ENCODE measurements at regions not wholly inside any gene's neighbourhood (a gene's known extent, or its start where the extent isn't known, plus 50 kb on each side); places are given as distances from the start of the nearest gene placed in this dataset.

DNA sequence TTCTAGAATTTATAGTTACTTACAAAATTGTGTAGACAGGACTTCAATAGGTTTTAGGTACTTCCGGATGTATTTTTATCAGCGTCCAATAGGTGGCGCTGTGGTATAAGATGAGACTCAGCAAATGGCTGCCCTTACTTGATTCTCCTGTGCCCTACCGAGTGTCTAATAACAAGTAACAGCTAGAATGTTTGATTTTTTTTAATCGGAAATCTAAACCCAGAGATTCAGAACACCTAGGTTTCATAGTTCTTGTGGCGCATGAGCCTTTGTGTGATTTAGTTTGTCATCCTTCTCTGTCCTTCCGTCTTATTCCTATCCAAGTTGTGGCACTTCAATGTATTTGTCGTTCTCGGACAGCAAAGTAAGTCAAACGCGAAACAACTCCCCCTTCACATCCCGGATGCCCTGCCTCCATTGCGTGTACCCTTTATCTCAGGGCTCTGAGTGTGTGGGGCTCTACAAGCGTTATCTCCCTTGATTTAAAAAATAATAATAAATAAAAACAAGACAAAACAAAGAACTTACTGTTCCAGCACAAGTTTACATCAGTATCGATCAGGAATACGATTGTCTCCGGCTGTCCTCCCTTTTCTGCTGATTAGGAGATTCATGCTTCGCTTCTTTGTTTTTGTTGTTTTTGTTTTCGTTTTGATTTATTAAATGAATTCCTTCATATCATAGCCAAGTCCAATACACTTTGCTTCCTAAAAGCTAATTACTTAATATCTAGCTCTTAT lies 50.7 kb upstream of the SLC30A5 start:
- H3K4me3 ChIP-seq (ENCODE audit: control insufficient read depth, low read depth, low read length), result peak overlapping the region; percentile 48
- peak; percentile 93 for DNase-seq (ENCODE audit: low read depth)
- TF ChIP-seq CTCF (conservative IDR thresholded peaks at IDR 0.05; ENCODE audit: control insufficient read depth, insufficient read depth, low read depth, low read length), result peak; percentile 84

DNA sequence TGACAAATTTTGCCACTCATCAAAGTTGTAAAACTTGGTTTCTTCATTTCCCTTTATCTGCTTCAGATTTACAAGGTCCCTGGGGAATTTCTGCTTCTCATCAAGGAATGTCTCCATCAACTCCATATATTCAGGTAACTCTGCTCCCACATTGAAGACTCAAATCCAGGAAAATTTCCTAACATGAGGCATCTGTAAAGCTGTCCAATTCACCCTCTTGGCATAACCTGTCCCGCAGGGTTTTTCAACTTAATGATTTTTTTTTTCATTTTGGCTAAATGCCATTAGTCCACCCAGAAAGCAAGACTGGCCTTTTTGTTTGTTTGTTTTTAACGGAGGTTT lies 50.2 kb upstream of the SLC30A5 start:
- TF ChIP-seq CTCF (conservative IDR thresholded peaks at IDR 0.05; ENCODE audit: control insufficient read depth, insufficient read depth, low read depth, low read length), result no peak
- peak overlapping the region; percentile 48 for H3K4me3 ChIP-seq (ENCODE audit: control insufficient read depth, low read depth, low read length)
- DNase-seq (ENCODE audit: low read depth), result peak; percentile 23
